GM12875 (cell line): ENCODE measurements at regions not wholly inside any gene's neighbourhood (a gene's known extent, or its start where the extent isn't known, plus 50 kb on each side); places are given as distances from the start of the nearest gene placed in this dataset.

Experiments used
- H3K4me3 ChIP-seq: one replicate; pipeline ENCODE4 v1.5.1; 2011; ENCODE audit warnings: low read depth, low read length, control low read depth
- TF ChIP-seq, protein P1 (sequence below): IDR thresholded peaks from 2 replicates; pipeline ENCODE4 v1.5.1; 2011; ENCODE audit warnings: low read depth, mild to moderate bottlenecking, control low read depth, inconsistent platforms, low read length, moderate library complexity, borderline replicate concordance; ENCODE audit not compliant: insufficient read depth

DNA sequence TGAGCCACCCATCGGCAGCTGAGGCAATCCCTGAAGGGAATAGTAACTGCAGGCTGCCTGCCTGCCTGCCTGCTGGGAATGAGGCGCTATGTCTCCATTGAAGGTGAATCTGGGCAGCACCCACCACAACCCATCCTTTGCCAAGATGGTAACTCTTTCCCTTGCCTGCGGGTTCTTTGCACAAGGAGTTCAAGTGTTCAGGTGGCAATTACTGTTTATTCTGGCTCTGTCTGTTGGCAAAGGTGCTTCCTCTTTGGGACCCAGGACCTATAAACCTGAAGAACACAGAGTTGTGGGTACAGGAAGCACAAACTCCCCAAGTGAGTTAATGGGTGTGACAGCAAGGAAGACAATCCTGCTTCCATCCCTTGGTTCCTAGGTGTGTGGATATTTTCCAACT lies 448.1 kb upstream of the ZNF507 start:
- TF ChIP-seq, protein P1, sequence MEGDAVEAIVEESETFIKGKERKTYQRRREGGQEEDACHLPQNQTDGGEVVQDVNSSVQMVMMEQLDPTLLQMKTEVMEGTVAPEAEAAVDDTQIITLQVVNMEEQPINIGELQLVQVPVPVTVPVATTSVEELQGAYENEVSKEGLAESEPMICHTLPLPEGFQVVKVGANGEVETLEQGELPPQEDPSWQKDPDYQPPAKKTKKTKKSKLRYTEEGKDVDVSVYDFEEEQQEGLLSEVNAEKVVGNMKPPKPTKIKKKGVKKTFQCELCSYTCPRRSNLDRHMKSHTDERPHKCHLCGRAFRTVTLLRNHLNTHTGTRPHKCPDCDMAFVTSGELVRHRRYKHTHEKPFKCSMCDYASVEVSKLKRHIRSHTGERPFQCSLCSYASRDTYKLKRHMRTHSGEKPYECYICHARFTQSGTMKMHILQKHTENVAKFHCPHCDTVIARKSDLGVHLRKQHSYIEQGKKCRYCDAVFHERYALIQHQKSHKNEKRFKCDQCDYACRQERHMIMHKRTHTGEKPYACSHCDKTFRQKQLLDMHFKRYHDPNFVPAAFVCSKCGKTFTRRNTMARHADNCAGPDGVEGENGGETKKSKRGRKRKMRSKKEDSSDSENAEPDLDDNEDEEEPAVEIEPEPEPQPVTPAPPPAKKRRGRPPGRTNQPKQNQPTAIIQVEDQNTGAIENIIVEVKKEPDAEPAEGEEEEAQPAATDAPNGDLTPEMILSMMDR: no peak
- no peak overlapping the region for H3K4me3 ChIP-seq

DNA sequence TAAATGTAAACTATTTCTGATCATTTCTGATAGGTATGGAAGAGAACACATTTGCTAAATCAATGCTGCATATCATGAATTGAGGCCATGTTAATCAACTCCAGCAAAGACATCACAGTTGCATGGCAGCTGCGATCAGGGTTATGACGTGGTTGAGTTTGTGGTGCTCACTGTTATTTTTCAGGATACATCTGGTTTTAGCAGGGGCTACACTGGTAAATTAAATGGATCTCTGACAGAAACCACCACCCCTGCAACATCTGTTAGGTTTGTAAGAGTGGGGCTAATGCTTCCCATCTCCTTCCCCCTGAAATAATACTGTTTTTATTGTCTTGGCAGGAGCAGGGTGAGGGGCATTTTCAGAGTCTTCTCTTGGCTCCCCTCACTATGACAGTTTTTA lies 444.4 kb upstream of the ZNF507 start:
- TF ChIP-seq, protein P1: no peak
- H3K4me3 ChIP-seq: no peak overlapping the region

DNA sequence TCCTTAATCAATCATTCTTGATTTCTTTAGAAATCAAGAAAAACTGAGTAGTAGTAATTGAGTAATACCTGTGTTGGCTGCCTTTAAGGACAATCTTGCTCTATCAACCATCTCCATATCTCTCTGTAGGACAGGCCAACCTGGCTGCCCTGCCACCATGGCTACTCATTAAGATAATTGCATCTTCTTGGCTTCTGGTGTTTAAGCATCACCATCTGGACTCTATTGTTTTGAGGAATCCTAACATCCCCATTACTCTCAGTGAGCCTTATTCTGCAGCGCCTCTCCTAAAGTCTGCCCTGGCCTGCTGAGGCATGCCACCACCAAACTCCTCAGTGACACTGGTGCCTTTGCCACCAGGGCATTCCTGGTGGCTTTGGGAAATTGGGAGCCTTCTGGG lies 442.6 kb upstream of the ZNF507 start:
- no peak overlapping the region for H3K4me3 ChIP-seq
- TF ChIP-seq, protein P1: no peak

GRCh38 chr19:31903979-31904378 lies 441.4 kb upstream of the ZNF507 start:
- TF ChIP-seq, protein P1: no peak
- H3K4me3 ChIP-seq: no peak overlapping the region

DNA sequence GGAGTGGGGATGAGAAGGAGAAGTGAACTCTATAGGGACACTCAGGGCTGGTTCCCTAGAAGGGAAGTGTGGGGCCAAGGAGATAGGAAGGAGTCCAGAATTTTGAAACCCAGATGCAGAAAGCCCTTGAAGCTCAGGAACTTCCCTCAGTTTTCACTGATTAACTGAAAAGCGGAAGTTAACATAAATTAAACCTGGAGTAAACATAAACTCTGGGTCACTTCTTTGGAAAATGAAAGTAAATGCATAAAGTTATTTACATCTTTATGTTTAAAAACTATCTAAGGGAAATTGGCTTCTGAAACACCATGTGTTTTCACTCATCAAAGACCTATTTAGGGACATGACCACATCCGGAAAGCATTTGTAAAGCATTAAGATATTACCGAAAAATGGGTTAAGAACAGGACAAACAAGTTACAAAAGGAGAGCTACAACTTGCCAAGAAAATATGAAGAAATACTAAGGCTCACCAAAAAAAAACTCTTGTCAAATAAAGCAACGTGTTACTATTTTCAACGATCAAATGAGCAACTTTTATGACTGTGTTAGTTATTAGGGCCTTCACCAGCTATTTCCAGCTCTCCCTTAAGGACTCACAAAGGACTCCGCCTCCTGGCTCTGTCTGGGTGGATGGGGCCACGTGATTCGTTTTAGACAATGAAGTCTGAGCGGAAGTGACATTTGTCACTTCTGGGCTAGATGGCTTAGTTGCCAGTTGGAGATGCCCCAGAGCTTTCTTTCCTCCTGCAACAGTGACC lies 439.1 kb upstream of the ZNF507 start:
- no peak overlapping the region for H3K4me3 ChIP-seq
- TF ChIP-seq, protein P1: no peak

DNA sequence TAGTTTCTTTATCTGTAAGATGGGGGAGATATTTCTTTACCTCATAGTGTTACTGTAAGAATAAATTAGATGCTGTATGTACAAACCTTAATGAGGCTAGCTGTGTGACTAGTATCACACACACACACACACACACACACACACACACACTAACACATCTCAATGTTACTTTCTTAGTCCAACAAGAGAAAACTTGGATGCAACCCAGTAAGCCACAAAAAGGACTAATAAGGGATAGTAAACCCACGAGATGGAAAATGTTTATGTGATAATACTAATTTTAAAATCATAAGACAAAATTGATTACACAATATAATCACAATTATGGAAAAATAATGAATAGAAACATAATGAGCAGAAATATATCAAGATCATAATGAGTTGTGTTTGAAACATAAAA lies 437.7 kb upstream of the ZNF507 start:
- TF ChIP-seq, protein P1: no peak
- H3K4me3 ChIP-seq: no peak overlapping the region

GRCh38 chr19:31908080-31908479 lies 437.3 kb upstream of the ZNF507 start:
- TF ChIP-seq, protein P1: no peak
- no peak overlapping the region for H3K4me3 ChIP-seq
